ENCODE measurements at regions not wholly inside any gene's neighbourhood (a gene's known extent, or its start where the extent isn't known, plus 50 kb on each side); places are given as distances from the start of the nearest gene placed in this dataset.
"Not testable (repeated sequence)": the region's sequence is repeated elsewhere in the genome, so short reads cannot be mapped to it uniquely, and the experiment has no call there.

GRCh38 chrY:7588176-7588575 lies 676.6 kb upstream of the AMELY start:
- DNase-seq (ENCODE audit: low read depth), result not testable (repeated sequence)

- DNase-seq (ENCODE audit: low read depth), result no peak
These were observed 651.0 kb upstream of the AMELY start for GRCh38 chrY:7562541-7562940.

GRCh38 chrY:7557675-7558074 lies 646.1 kb upstream of the AMELY start:
- DNase-seq (ENCODE audit: low read depth), result no peak

GRCh38 chrY:7555006-7555405 lies 643.5 kb upstream of the AMELY start:
- no peak for DNase-seq (ENCODE audit: low read depth)

GRCh38 chrY:7545060-7545459 lies 633.5 kb upstream of the AMELY start:
- DNase-seq (ENCODE audit: low read depth), result no peak

- no peak for DNase-seq (ENCODE audit: low read depth)
These were observed 632.7 kb upstream of the AMELY start for GRCh38 chrY:7544172-7544770.

GRCh38 chrY:7543506-7543905 lies 632.0 kb upstream of the AMELY start:
- DNase-seq (ENCODE audit: low read depth), result no peak

GRCh38 chrY:7542256-7542858 lies 630.8 kb upstream of the AMELY start:
- no peak for DNase-seq (ENCODE audit: low read depth)

- no peak for DNase-seq (ENCODE audit: low read depth)
These were observed 617.8 kb upstream of the AMELY start for GRCh38 chrY:7529396-7529795.

GRCh38 chrY:7527568-7527967 lies 616.0 kb upstream of the AMELY start:
- not testable (repeated sequence) for DNase-seq (ENCODE audit: low read depth)

- no peak for DNase-seq (ENCODE audit: low read depth)
These were observed 606.8 kb upstream of the AMELY start for GRCh38 chrY:7518387-7518786.

GRCh38 chrY:7516268-7516667 lies 604.7 kb upstream of the AMELY start:
- no peak for DNase-seq (ENCODE audit: low read depth)

- no peak for DNase-seq (ENCODE audit: low read depth)
These were observed 604.3 kb upstream of the AMELY start for GRCh38 chrY:7515812-7516211.

GRCh38 chrY:7502896-7503295 lies 591.3 kb upstream of the AMELY start:
- DNase-seq (ENCODE audit: low read depth), result no peak

- DNase-seq (ENCODE audit: low read depth), result no peak
These were observed 589.7 kb upstream of the AMELY start for GRCh38 chrY:7501236-7501635.

- no peak for DNase-seq (ENCODE audit: low read depth)
These were observed 584.4 kb upstream of the AMELY start for GRCh38 chrY:7496001-7496400.

- DNase-seq (ENCODE audit: low read depth), result not testable (repeated sequence)
These were observed 573.1 kb upstream of the AMELY start for GRCh38 chrY:7484455-7485285.

- DNase-seq (ENCODE audit: low read depth), result no peak
These were observed 560.4 kb upstream of the AMELY start for GRCh38 chrY:7471976-7472375.

GRCh38 chrY:7470037-7470436 lies 558.5 kb upstream of the AMELY start:
- no peak for DNase-seq (ENCODE audit: low read depth)

- DNase-seq (ENCODE audit: low read depth), result no peak
These were observed 557.6 kb upstream of the AMELY start for GRCh38 chrY:7468951-7469745.

GRCh38 chrY:7467796-7468520 lies 556.4 kb upstream of the AMELY start:
- no peak for DNase-seq (ENCODE audit: low read depth)

GRCh38 chrY:7465185-7465621 lies 553.7 kb upstream of the AMELY start:
- peak; percentile 20 for DNase-seq (ENCODE audit: low read depth)
